HG02938 (cell line): ENCODE measurements at regions not wholly inside any gene's neighbourhood (a gene's known extent, or its start where the extent isn't known, plus 50 kb on each side); places are given as distances from the start of the nearest gene placed in this dataset.
"Not testable (repeated sequence)": the region's sequence is repeated elsewhere in the genome, so short reads cannot be mapped to it uniquely, and the experiment has no call there.

Experiments
- ATAC-seq: cut with Tn5 transposase; IDR thresholded peaks from one replicate; pipeline ENCODE4 v1.9.1; 2021; ENCODE audit warnings: mild to moderate bottlenecking, moderate library complexity; ENCODE audit not compliant: unreplicated experiment

DNA sequence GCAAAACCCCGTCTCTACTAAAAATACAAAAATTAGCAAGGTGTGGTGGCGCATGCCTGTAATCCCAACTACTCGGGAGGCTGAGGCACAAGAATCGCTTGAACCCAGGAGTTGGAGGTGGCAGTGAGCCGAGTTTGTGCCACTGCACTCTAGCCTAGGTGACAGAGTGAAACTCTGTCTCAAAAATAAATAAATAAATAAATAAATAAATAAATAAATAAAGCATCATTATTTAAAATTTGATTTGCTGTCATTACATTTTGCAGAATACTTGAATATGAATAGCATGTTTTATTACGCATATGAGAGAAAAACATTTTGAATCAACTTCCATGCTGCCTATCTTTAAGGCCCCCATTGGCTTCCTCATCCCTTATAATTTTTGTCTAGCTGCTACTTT lies 53.4 kb upstream of the MED14 start:
- not testable (repeated sequence) for ATAC-seq

DNA sequence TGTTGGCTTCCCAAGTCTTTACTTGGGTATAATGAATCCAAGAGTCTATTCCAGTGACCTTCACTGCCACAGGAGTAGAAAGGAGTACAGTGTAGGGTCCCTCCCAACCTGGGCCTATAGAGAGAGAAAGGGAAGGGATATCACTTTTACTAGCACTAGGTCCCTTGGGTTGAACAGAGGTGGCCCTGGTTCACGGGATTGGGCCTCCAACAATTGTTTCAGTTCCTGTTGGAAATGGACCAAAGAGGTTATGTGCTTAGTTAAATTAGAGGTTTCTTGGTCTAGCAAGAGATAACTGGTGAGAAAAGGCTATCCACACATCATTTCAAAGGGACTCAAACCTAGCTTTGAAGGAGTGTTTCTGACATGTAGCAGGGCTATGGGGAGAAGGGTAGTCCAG lies 57.1 kb upstream of the MED14 start:
- ATAC-seq: no peak

GRCh38 chrX:40794829-40795130 lies 59.4 kb upstream of the MED14 start:
- not testable (repeated sequence) for ATAC-seq

DNA sequence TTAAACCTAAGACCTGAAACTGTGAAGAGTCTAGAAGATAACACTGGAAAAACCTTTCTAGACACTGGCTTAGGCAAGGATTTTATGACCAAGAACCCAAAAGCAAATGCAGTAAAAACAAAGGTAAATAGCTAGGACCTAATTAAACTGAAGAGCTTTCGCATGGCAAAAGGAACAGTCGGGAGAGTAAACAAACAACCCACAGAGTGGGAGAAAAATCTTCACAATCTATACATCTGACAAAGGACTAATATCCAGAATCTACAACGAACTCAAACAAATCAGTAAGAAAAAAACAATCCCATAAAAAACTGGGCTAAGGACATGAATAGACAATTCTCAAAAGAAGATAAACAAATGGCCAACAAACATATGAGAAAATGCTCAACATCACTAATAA lies 64.4 kb upstream of the MED14 start:
- ATAC-seq: not testable (repeated sequence)

DNA sequence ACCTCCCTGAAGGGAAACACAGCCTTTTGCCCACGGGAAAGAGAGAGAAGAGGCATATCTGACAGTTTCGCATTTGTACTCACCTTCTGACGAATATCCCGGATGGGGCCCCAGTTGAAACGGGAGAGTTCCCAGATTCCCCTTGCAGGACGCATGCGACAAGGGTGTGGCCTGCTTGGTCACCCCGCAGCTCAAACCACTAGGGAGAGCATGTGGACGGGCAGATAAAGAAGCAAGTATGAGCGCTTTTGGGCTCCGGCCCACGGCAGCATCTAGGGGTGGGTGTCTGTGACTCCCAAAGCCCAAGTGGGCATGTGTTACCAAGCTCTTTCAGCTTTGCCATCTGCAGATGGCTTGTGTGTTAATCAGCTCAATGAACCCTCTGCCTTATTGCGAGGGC lies 70.1 kb upstream of the MED14 start:
- no peak for ATAC-seq

- ATAC-seq: no peak
These were observed 71.3 kb upstream of the MED14 start for GRCh38 chrX:40806513-40807220.

DNA sequence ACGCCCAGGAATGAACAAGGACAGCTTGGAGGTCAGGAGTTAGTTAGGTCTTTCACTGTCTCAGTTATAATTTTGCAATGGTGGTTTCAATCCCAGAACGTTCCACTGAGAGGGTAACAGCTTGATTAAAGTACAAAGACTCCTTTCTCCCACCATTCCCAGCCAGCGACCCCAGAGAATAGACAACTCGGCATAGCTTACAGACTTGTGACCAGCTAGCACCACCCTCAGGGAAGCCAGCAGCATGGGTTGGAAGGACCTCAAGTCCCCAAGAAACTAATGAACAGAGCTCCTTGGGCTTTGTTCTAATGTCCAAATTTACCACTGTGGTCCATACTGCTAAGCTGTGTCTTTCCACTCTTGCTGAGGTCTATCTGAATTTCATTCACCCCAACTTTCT lies 72.0 kb upstream of the MED14 start:
- no peak for ATAC-seq

DNA sequence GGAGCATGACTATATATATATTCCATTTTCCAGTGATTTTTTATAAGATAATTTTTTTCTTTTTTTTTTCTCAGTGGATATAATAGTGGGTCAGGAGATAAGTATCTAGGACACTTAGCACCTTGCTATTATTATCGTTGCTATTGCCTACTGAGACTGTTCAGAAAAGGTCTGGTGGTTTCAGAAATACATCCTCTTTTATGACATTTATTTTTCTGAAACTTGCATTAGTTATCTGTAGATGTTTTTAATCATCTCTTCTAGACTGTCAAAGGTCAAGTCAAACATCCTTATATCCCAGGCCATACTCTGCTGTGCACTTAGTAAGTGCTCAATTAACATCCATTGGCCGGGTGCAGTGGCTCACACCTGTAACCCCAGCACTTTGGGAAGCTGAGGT lies 72.9 kb upstream of the MED14 start:
- ATAC-seq: no peak

DNA sequence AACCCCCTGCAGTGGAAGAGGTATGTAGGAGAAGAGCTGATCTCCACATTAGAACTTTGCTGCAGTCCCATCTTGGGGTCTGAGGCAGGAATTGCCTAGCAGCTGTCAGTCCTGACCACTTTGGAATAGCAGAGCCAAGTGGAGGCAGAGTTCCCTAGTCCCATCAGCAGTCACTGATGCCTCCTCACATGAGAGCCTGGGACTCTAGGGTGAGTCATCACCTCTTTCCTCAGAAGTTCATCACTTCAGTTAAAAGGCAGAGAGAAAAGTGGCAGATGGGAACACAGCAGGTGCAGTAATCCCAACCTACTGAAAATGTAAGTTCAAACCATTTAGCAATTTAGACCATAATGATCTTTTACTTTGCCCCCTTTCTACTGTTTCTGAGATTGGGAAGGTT lies 73.9 kb upstream of the MED14 start:
- ATAC-seq: no peak

GRCh38 chrX:40815045-40815444 lies 79.7 kb upstream of the MED14 start:
- ATAC-seq: not testable (repeated sequence)

GRCh38 chrX:40816906-40817305 lies 81.6 kb upstream of the MED14 start:
- no peak for ATAC-seq

- ATAC-seq: no peak
These were observed 82.9 kb upstream of the MED14 start for GRCh38 chrX:40818236-40818635.

DNA sequence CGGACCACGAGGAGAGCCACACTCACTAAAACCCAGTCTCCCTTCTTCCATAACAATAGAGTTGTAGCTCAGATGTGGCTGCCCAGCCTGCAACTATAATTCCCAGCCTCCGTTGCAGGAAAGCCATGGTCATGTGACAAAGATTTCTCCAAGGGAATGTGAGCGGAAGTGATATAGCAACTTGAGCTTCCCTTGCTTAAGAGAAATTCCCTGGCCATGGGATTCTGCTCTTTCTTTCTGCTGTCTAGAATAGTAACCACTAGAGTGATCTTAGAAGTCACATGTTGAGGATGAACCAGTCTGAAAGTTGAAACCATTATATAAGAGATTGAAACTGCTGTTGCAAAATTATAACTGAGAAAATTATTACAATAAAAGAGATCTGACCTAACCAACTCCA lies 86.4 kb upstream of the MED14 start:
- no peak for ATAC-seq

DNA sequence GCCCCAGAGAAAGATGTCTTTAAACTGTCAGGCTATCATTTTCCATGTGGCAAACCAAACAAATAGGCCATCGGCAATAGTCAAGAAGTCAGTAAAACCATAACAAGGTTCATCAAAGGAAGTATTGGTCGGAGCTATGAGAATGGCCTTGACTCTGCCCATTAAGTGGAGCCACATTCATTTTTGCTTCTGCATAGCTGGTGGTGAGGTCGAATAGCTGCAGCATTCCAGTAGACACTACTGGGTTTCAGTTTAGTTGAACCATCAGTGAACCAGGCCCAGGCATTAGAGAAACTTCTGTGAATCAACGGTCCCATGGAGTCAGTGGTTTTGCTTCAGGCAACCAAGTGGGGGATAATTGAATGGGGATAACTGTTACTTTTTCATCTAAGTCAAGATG lies 92.0 kb upstream of the MED14 start:
- no peak for ATAC-seq

GRCh38 chrX:40831750-40832149 lies 96.4 kb upstream of the MED14 start:
- no peak for ATAC-seq

DNA sequence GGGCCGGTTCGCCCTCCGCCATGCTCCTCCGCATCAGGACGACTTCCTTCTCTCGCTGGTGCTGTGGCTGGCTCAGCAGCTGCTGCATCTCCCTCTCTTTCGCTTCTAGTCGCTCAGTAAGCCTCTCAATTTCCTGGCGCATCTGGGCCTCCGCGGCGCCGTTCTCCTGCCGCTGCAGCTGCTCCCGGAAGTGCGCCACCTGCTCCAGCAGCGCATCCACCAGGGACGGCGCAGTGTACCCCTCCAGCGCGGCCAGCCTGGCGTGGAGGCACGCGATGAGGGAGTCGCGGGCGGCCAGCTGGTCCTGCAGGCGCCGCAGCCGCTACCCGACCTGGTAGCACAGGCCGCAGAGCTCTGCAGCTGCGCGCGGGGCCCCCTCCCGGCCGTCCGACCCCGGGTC lies 97.4 kb upstream of the MED14 start:
- ATAC-seq: no peak

GRCh38 chrX:40834225-40834624 lies 98.9 kb upstream of the MED14 start:
- ATAC-seq: no peak

GRCh38 chrX:40835526-40835925 lies 100.2 kb upstream of the MED14 start:
- no peak for ATAC-seq

DNA sequence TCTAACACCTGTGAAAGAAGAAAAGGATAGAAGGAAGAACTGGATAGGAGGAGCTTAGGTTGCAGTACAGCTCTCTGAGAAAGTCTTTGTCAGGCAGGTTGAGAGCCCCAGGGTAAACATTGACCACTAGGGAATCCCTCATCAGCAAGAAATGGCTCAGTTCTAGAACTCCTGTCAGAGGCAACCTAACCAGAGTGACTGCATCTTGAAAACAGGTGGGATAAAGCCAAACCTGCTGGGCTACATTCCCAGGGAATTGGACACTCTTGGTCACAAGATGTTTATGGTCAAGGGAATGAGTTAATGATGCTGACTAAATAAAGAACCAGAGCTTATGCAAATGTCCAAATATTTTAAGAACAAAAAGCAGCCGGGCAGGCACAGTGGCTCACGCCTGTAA lies 108.3 kb upstream of the MED14 start:
- ATAC-seq: no peak

GRCh38 chrX:40844471-40844870 lies 109.1 kb upstream of the MED14 start:
- no peak for ATAC-seq

DNA sequence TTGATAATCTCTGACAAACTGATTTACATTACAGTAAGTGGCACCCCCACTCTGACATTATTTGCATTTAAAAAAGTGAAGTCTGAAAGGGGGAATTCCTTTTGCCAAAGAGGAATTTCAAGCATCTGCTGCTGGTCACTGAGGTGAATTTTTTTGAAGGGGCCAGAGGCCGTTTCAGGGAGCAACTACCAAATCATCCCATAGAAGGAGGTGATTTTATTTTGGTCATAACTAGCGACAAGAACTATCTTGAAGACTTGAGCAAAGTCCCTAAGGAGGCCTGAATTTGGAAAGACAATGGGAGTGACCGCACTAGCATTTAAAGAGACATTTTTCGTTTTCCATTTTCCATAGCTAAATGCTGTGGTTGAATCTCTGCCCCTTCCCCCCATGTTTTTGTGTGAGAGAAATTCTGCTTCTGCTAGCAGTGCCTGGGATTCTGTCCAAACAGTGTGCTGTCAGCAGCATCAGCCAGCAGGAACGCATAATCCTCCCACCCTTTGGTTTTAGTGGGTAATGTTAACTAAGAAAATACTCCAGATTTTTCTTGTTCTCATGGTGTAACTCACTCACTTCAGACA lies 110.1 kb upstream of the MED14 start:
- ATAC-seq: no peak

GRCh38 chrX:40849906-40850823 lies 114.8 kb upstream of the MED14 start:
- ATAC-seq: no peak
